IPS-18a (cell line): ENCODE measurements at regions not wholly inside any gene's neighbourhood (a gene's known extent, or its start where the extent isn't known, plus 50 kb on each side); places are given as distances from the start of the nearest gene placed in this dataset.

Experiments used
- H3K27ac ChIP-seq: one replicate; pipeline ENCODE4 v1.5.1; 2013; ENCODE audit warnings: low read length
- H3K27me3 ChIP-seq: one replicate; pipeline ENCODE4 v1.6.1; 2013; ENCODE audit warnings: mild to moderate bottlenecking, low read length; ENCODE audit not compliant: control insufficient read depth, insufficient read depth
- H3K36me3 ChIP-seq: one replicate; pipeline ENCODE4 v1.6.1; 2013; ENCODE audit warnings: low read depth, low read length; ENCODE audit not compliant: control insufficient read depth
- H3K4me1 ChIP-seq: one replicate; pipeline ENCODE4 v1.6.1; 2013; ENCODE audit warnings: low read depth, low read length; ENCODE audit not compliant: control insufficient read depth
- H3K4me3 ChIP-seq: one replicate; pipeline ENCODE4 v1.5.1; 2013; ENCODE audit warnings: low read length
- H3K9ac ChIP-seq: one replicate; pipeline ENCODE4 v1.6.1; 2013; ENCODE audit warnings: mild to moderate bottlenecking, low read length, moderate library complexity
- H3K9me3 ChIP-seq: one replicate; pipeline ENCODE4 v1.6.1; 2013; ENCODE audit warnings: low read depth, low read length; ENCODE audit not compliant: control insufficient read depth

DNA sequence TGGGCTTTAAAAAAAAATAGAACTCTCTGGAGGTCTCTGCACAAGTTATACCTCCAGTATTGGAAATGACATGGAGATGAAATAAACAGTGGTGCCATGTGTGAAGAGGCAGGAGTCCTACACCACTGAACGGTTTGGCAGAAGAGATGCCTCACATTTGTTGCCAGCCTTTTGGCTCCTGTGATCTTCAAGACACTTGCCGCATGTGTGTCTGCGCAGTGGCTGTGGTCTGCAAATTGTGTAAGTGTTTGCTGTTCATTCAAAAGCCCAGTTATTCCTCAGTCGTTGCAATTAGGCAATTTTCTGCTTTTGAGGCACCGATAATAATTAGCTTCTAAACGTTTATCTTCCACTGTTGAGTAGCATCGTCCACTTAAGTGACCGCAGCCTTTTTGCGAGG lies 319.1 kb downstream of the BRD1 start:
- Histone ChIP-seq H3K36me3 (no peaks in the 10 kb centered on the region), H3K9ac (no peak overlapping the region), H3K4me1 (peaks cover 17% of the 10 kb centered on the region), H3K27me3 (no peaks in the 10 kb centered on the region), H3K9me3 (no peaks in the 10 kb centered on the region), H3K4me3 (no peak overlapping the region), H3K27ac (no peak overlapping the region)

- Histone ChIP-seq H3K36me3 (no peaks in the 10 kb centered on the region), H3K9ac (no peak overlapping the region), H3K9me3 (no peaks in the 10 kb centered on the region), H3K27ac (no peak overlapping the region), H3K27me3 (no peaks in the 10 kb centered on the region), H3K4me1 (peaks cover 9% of the 10 kb centered on the region), H3K4me3 (no peak overlapping the region)
These were observed 319.9 kb downstream of the BRD1 start for GRCh38 chr22:49507607-49508292.

DNA sequence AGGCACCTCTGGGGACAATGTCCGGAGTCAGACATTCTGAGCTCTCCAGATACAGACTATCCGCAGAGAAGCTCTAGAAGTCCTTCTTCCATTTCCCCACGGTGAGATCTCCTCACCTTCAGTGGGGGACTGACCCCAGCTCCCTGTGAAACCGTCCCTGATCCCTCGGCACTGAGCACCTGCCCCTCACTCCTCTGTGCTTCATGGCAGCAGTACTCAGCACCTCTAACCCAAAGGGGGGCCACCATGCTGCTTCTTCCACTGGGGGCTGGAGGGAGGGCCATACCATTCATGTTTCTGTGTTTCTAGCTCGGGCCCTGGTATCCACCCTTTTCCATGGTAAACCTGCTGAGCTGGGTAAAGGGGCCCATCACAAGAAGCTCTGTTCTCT lies 321.7 kb downstream of the BRD1 start:
- no peaks in the 10 kb centered on the region for H3K9me3 ChIP-seq
- H3K4me3 ChIP-seq: no peak overlapping the region
- no peaks in the 10 kb centered on the region for H3K36me3 ChIP-seq
- no peaks in the 10 kb centered on the region for H3K4me1 ChIP-seq
- H3K27me3 ChIP-seq: no peaks in the 10 kb centered on the region
- H3K27ac ChIP-seq: no peak overlapping the region
- H3K9ac ChIP-seq: no peak overlapping the region

DNA sequence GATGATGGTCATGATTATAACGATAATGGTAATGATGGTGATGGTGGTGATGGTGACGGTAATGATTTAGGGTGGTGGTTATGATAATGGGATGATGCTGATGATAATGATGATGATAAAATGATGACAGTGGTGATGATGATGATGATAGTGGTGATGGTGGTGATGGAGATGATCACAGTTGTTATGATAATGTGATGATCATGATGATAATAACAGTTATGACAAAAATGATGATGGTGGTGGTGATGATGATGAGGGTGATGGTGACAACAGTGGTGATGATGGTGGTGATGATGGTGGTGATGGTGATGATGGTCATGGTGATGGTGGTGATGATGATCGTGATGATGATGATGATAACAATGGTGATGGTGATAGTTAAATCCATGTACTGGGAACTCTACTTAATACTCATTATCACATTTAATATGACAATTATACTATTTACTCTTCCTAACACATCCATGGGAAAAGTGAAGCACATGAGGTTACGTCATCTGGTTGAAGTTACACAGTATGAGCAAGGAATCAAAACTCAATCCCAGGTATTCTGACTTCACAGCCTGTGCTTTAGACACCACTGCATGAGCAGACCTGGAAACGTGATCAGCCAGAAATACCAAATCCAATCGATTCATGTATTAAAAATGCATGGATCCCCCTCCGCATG lies 322.2 kb downstream of the BRD1 start:
- Histone ChIP-seq H3K4me3 (no peak overlapping the region), H3K9me3 (no peaks in the 10 kb centered on the region), H3K36me3 (no peaks in the 10 kb centered on the region), H3K27me3 (no peaks in the 10 kb centered on the region), H3K4me1 (no peaks in the 10 kb centered on the region), H3K9ac (no peak overlapping the region), H3K27ac (no peak overlapping the region)

GRCh38 chr22:49503896-49504521 lies 323.7 kb downstream of the BRD1 start:
- Histone ChIP-seq H3K4me1 (no peaks in the 10 kb centered on the region), H3K27ac (no peak overlapping the region), H3K27me3 (no peaks in the 10 kb centered on the region), H3K9me3 (no peaks in the 10 kb centered on the region), H3K36me3 (no peaks in the 10 kb centered on the region), H3K9ac (no peak overlapping the region), H3K4me3 (no peak overlapping the region)

DNA sequence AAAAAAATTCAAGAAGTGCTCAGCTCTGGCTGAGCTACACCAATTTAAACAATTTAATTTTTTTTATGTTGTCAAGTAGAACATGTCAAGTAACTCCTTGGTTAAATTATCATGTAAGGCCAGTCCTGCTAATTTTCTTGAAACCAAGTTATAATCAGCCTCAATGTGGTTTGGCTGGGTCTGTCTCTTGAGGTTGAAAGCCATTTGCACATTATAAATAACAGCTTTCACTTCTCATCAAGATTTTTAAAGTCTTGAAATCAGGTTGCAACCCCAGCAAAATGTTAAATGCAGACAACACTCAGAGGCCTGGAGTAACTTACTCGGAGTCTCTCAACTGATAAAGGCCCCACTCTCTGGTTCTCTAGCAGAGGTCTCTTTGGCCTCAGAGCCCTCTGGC lies 324.4 kb downstream of the BRD1 start:
- Histone ChIP-seq H3K4me1 (no peaks in the 10 kb centered on the region), H3K4me3 (no peak overlapping the region), H3K27ac (no peak overlapping the region), H3K36me3 (no peaks in the 10 kb centered on the region), H3K27me3 (no peaks in the 10 kb centered on the region), H3K9ac (no peak overlapping the region), H3K9me3 (no peaks in the 10 kb centered on the region)

- Histone ChIP-seq H3K36me3 (no peaks in the 10 kb centered on the region), H3K9me3 (no peaks in the 10 kb centered on the region), H3K4me1 (no peaks in the 10 kb centered on the region), H3K9ac (no peak overlapping the region), H3K27me3 (no peaks in the 10 kb centered on the region), H3K4me3 (no peak overlapping the region), H3K27ac (no peak overlapping the region)
These were observed 325.4 kb downstream of the BRD1 start for GRCh38 chr22:49502126-49502826.

- Histone ChIP-seq H3K36me3 (no peaks in the 10 kb centered on the region), H3K9ac (no peak overlapping the region), H3K9me3 (no peaks in the 10 kb centered on the region), H3K27ac (no peak overlapping the region), H3K4me1 (no peaks in the 10 kb centered on the region), H3K4me3 (no peak overlapping the region), H3K27me3 (no peaks in the 10 kb centered on the region)
These were observed 326.7 kb downstream of the BRD1 start for GRCh38 chr22:49500942-49501395.

DNA sequence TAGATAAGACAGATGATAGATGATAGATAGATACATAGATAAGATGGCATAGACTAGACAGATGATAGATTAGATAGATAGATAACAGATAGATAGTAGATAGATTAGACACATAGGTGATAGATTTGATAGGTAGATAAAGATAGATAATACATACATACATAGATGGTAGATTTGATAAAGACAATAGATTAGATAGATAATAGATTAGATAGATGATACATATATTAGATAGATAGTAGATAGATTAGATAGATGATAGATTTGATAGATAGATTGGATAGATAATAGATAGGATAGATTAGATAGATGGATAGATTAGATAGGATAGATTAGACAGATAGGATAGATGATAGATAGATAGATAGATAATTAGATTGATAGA lies 327.6 kb downstream of the BRD1 start:
- no peaks in the 10 kb centered on the region for H3K9me3 ChIP-seq
- H3K9ac ChIP-seq: no peak overlapping the region
- H3K4me3 ChIP-seq: no peak overlapping the region
- no peaks in the 10 kb centered on the region for H3K36me3 ChIP-seq
- no peak overlapping the region for H3K27ac ChIP-seq
- no peaks in the 10 kb centered on the region for H3K27me3 ChIP-seq
- no peaks in the 10 kb centered on the region for H3K4me1 ChIP-seq

DNA sequence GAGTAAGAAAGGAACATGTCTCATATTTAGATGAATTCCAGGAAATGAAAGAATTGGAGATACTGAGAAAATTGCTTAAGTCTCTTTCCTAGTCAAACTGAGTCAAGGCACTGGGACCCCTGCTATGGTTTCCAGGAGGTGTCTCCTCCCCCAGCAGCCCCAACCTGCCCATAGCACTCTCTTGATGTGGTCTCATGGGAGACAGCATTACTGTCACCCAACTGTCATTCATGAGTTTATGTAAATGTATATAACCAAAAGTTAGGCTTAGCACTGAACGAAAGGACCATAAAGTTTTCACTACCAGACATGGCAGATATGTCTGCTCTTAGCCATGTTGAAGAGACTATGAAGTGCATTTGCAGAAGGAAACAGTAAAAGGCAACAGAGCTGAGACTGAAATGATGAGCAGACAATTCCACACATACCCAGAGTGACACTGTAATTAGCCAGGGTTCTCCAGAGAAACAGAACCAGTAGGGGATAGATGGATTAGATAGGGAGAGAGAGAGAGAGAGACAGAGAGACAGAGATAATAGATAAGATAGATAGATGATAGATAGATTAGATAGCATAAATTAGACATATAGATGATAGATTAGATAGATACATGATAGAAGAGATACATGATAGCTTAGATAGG lies 328.1 kb downstream of the BRD1 start:
- no peak overlapping the region for H3K4me3 ChIP-seq
- no peaks in the 10 kb centered on the region for H3K4me1 ChIP-seq
- H3K27ac ChIP-seq: no peak overlapping the region
- no peaks in the 10 kb centered on the region for H3K36me3 ChIP-seq
- H3K9me3 ChIP-seq: no peaks in the 10 kb centered on the region
- H3K9ac ChIP-seq: no peak overlapping the region
- H3K27me3 ChIP-seq: no peaks in the 10 kb centered on the region

DNA sequence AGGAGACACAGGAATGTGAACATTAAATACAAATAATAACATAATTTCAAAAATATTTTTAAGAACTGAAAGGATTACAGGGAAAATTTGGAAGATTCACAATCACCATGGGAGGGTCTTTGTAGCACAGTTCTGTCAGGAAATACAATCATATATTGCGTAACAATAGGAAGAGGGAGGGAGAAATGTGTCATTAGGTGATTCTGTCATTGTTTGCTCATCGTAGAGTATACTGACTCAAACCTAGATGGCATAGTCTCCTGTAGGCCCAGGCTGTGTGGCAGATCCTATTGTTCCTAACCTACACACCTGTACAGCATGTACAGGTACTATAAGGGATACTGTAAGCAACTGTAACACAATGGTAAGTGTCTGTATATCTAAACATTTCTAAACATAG lies 330.4 kb downstream of the BRD1 start:
- no peaks in the 10 kb centered on the region for H3K27me3 ChIP-seq
- no peak overlapping the region for H3K4me3 ChIP-seq
- no peak overlapping the region for H3K27ac ChIP-seq
- H3K4me1 ChIP-seq: no peaks in the 10 kb centered on the region
- H3K36me3 ChIP-seq: no peaks in the 10 kb centered on the region
- no peak overlapping the region for H3K9ac ChIP-seq
- no peaks in the 10 kb centered on the region for H3K9me3 ChIP-seq
